HG03095 (cell line): ENCODE measurements at regions not wholly inside any gene's neighbourhood (a gene's known extent, or its start where the extent isn't known, plus 50 kb on each side); places are given as distances from the start of the nearest gene placed in this dataset.
"Not testable (repeated sequence)": the region's sequence is repeated elsewhere in the genome, so short reads cannot be mapped to it uniquely, and the experiment has no call there.

Experiments
- ATAC-seq: cut with Tn5 transposase; IDR thresholded peaks from one replicate; pipeline ENCODE4 v1.9.1; 2021; ENCODE audit warnings: moderate library complexity; ENCODE audit not compliant: unreplicated experiment

GRCh38 chr20:30164389-30164788, 1093.1 kb upstream of the DEFB115 start:
- not testable (repeated sequence) for ATAC-seq

DNA sequence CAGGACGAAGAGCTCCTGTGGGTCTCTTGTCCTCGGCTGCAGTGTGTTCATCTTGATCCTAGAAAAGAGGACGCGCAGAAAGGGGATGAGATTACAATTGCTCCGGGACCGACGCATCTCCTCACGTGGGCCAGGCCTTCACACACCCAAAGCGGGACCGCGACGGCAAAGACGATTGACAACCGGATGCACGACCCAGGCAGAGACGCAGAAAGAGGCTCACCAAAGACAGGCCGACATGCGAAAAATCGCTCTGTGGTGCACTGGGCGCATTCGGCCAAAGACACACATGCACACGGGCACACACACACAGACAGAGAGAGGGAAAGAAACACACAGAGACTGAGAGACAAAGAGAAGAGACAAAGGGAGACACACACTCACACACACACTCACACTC, 1089.9 kb upstream of the DEFB115 start:
- no peak for ATAC-seq

DNA sequence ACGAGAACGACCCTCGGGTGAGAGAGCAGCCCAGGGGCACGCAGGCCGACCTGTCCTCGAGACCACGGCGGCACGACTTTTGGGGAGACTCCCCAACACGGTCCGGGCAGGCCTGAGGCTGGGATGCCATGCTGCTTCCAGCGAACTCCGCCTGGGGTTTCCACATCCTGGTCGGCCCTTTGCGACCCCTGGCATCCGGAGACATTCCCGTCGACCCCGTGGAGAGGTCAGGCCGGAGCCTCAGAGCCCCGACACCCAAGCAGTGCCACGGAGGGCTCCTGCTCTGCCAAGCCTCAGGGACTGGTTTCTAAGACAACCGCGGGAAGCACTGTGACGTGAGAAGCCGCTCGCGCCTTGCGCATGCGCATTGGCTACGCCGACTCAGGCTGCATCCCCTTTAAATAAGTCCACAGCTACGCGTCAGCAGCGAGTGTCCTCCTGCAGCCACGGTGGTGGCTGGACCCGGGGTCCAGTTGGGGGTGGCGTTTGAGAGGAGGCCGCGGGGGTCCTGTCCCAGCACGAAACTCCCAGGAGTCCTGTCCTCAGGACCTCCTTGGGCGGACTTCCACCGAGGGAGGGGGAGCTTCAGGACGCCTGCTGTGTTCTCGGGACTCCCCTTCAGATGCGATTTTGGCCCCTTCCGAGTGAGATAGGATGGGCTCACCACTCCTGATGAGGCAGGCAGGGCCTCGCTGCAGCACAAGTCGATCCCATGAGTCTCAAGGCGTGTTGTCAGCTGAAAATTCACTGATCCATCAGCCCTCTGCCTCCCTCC, 1089.3 kb upstream of the DEFB115 start:
- ATAC-seq = no peak

DNA sequence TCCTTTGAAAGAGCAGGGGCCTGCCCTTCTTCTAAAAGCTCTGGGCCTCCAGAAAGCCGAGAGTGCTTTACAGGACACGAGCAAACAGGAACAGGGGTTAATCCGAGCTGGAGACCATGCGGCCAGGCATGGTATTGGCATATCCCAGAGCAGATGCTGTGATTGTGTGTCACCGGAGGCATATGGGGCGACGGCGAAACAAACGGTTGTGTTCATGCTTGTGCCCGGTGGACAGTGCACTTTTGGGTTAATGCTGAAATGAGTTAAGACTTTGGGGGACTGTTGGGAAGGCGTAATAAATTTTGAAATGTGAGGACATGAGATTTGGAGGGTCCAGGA, 1088.7 kb upstream of the DEFB115 start:
- no peak for ATAC-seq

DNA sequence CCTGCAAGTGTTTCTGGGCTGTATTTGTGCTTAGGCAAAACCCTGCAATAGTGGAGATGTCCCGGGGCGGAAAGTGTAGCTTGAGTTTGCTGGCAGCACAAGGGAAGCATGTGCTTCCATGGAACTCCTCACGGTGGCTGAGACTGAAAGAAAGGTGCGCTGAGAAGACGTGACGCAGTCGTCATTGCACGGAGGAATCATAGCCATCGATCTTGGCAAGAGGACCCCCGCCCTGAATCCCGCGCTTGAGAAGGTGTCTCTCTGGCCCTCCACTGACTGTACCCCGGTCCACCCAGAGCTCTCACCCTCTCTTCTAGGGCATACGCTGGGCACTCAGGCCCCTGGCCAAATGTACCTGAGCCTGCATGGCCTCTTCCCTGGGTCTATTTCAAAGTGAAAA, 1081.8 kb upstream of the DEFB115 start:
- no peak for ATAC-seq

- not testable (repeated sequence) for ATAC-seq
Measured at GRCh38 chr20:30183124-30183523, 1074.3 kb upstream of the DEFB115 start.

- not testable (repeated sequence) for ATAC-seq
Measured at GRCh38 chr20:30191785-30192184, 1065.7 kb upstream of the DEFB115 start.

- not testable (repeated sequence) for ATAC-seq
Measured at GRCh38 chr20:30234477-30234876, 1023.0 kb upstream of the DEFB115 start.

DNA sequence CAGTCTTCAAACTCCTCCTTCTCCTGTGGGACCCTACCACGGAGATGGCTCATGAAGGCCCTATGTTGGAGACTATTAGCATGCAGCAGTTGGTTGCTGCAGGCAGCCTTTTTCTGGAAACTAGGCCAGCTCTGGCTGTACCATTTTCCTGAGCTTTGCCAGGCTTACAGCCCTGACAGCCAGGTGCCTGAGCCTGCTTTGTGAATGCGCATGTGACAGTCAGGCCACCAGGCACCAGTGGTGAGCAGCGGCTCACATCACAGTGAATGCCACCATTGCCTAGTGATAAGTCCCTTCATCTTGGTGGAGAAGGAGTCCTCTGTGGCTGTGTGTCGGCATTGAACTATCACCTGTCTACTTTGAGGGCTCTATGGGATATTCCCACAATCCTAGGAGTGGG, 982.4 kb upstream of the DEFB115 start:
- ATAC-seq = not testable (repeated sequence)

GRCh38 chr20:30281584-30282197, 975.8 kb upstream of the DEFB115 start:
- ATAC-seq = no peak

DNA sequence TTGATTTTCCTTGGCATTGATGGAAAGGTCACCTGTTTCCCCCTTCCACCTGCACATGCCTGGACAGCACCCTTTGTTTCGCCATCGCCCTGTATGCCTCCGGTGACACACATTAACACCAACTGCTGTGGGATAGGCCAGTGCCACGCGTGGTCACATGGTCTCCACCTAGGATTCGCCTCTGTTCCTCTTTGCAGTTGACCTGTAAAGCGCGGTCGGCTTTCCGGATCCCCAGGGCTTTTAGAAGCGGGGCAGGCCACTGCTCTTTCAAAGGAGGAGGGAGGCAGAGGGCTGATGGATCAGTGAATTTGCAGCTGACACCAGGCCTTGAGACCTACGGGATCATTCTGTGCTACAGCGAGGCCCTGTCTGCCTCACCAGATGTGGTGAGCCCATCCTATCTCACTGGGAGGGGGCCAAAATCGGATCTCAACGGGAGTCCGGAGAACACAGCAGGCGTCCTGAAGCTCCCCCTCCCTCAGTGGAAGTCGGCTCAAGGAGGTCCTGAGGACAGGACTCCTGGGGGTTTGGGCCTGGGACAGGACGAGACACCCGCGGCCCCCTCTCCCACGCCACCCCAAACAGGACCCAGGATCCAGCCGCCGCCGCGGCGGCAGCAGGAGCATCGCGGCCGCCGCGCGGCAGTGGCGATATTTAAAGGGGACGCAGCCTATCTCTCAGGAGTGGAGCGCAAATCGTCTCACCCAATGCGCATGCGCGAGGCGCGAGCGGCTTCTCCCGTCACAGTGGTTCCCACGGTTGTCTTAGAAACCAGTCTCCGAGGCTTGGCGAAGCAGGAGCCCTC, 973.8 kb upstream of the DEFB115 start:
- ATAC-seq = not testable (repeated sequence)

- no peak for ATAC-seq
Measured at GRCh38 chr20:30284281-30284905, 973.1 kb upstream of the DEFB115 start.

- ATAC-seq = no peak
Measured at GRCh38 chr20:30285677-30286076, 971.8 kb upstream of the DEFB115 start.

DNA sequence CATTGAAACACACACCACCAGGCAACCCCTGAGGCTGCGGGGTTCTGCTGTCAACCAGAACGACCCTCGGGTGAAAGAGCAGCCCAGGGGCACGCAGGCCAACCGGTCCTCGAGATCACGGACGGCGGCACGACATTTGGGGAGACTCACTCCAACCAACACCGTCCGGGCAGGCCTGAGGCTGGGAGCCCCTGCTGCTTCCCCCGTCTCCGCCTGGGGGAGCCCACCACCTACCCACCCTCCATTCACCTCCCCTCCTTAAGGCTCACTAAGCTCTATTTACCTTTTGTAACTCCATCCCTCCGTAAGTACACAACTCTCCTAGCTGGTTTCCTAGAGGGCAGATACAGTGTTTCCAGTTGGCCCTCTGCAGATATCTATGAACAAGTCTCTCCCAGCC, 971.3 kb upstream of the DEFB115 start:
- no peak for ATAC-seq

- not testable (repeated sequence) for ATAC-seq
Measured at GRCh38 chr20:30287459-30287858, 970.0 kb upstream of the DEFB115 start.

GRCh38 chr20:30288346-30288745, 969.1 kb upstream of the DEFB115 start:
- no peak for ATAC-seq

GRCh38 chr20:30289049-30289448, 968.4 kb upstream of the DEFB115 start:
- ATAC-seq = not testable (repeated sequence)

DNA sequence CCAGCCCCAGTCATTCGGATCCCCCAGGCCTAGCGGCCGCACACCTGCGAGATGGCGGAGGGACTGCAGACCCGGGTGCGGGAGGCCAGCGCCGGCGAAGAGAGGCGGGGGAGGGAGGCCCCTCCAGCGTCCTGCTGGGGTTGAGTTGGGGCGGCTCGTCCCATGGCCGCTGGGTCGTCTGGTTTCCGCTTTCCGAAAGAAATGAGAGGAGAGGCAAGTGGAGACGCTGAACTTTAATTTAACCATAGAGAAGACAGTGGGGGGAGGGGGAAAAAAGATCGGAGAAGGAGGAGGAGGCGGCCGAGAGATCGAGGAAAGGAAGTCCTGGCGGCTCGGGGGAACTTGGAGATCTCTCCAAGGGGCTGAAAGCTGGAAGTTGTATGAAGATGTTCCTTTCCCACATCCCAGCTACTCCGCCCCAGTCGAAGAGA, 967.7 kb upstream of the DEFB115 start:
- not testable (repeated sequence) for ATAC-seq

DNA sequence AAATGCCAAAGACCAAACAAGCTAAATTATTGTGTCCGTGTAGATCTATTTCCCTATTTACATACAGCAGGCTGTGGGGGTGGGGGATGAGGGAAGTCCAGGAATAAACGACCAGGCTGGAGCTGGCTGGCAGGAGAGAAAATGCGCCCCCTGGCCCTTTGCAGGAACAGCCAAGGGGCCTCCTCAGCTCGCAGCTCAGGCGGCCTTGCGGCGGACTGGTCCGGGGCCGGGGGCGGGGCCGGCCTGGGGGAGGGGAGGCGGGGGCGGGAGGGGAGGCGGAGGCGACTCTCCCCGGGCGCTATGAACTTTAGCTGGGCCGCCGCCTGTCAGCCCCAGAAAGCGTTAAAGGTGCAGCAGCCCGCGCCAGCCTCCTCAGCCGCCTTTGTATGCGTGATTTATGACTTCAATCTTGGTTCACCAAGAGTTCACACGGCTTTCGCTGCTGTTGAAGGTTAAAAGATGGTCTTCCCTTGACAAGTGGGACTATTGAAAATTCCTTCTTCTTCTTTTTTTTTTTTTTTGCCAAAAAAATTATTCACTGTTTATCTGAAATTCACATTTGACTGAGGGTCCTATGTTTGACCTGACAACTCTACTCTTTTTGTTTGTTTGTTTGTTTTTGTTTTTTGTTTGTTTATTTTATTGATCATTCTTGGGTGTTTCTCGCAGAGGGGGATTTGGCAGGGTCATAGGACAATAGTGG, 967.0 kb upstream of the DEFB115 start:
- ATAC-seq = not testable (repeated sequence)

- not testable (repeated sequence) for ATAC-seq
Measured at GRCh38 chr20:30291064-30291379, 966.4 kb upstream of the DEFB115 start.

DNA sequence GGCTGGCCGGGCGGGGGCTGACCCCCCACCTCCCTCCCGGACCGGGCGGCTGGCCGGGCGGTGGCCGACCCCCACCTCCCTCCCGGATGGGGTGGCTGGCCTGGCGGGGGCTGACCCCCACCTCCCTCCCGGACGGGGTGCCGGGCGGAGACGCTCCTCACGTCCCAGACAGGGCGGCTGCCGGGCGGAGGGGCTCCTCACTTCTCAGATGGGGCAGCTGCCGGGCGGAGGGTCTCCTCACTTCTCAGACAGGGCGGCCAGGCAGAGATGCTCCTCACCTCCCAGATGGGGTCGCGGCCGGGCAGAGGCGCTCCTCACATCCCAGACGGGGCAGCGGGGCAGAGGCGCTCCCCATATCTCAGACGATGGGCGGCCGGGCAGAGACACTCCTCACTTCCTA, 965.8 kb upstream of the DEFB115 start:
- not testable (repeated sequence) for ATAC-seq
